Endodermal cell (in vitro differentiated cells): ENCODE measurements at regions not wholly inside any gene's neighbourhood (a gene's known extent, or its start where the extent isn't known, plus 50 kb on each side); places are given as distances from the start of the nearest gene placed in this dataset.

Experiments
- DNase-seq: peaks from one replicate; pipeline ENCODE4 v3.0.0-alpha.2; 2017
- H3K27ac ChIP-seq: 2 replicates; pipeline ENCODE4 v1.5.1; 2013; ENCODE audit warnings: mild to moderate bottlenecking, low read depth, low read length, moderate library complexity
- H3K27me3 ChIP-seq: 2 replicates; pipeline ENCODE4 v1.6.1; 2013; ENCODE audit warnings: mild to moderate bottlenecking, low read length, moderate library complexity; ENCODE audit not compliant: insufficient read depth, control insufficient read depth, poor library complexity, severe bottlenecking
- H3K36me3 ChIP-seq: 2 replicates; pipeline ENCODE4 v1.7.0; 2013; ENCODE audit warnings: mild to moderate bottlenecking, low read length, moderate library complexity; ENCODE audit not compliant: control insufficient read depth, insufficient read depth
- H3K4me1 ChIP-seq: one replicate; pipeline ENCODE4 v1.7.0; 2013; ENCODE audit warnings: low read length; ENCODE audit not compliant: control insufficient read depth, insufficient read depth
- H3K4me3 ChIP-seq: 2 replicates; pipeline ENCODE4 v1.5.1; 2013; ENCODE audit warnings: mild to moderate bottlenecking, low read length, moderate library complexity
- H3K9ac ChIP-seq: 2 replicates; pipeline ENCODE4 v1.6.1; 2013; ENCODE audit warnings: mild to moderate bottlenecking, low read length, moderate library complexity; ENCODE audit not compliant: poor library complexity, severe bottlenecking; ENCODE audit errors: extremely low read depth
- H3K9me3 ChIP-seq: 2 replicates; pipeline ENCODE4 v1.6.1; 2013; ENCODE audit warnings: mild to moderate bottlenecking, low read length, moderate library complexity; ENCODE audit not compliant: control insufficient read depth
- H3K27ac Mint-ChIP-seq: 2 replicates; pipeline ENCODE4 v1.8.0; 2020; ENCODE audit warnings: mixed read lengths
- H3K27me3 Mint-ChIP-seq: 2 replicates; pipeline ENCODE4 v1.8.0; 2021; ENCODE audit warnings: mild to moderate bottlenecking, mixed read lengths; ENCODE audit not compliant: insufficient read depth
- H3K36me3 Mint-ChIP-seq: 2 replicates; pipeline ENCODE4 v1.8.0; 2020; ENCODE audit warnings: low read depth, mixed read lengths
- H3K4me1 Mint-ChIP-seq: 2 replicates; pipeline ENCODE4 v1.8.0; 2020; ENCODE audit warnings: mixed read lengths
- H3K4me3 Mint-ChIP-seq: 2 replicates; pipeline ENCODE4 v1.8.0; 2020; ENCODE audit warnings: mild to moderate bottlenecking, moderate library complexity, mixed read lengths
- H3K9me3 Mint-ChIP-seq: 2 replicates; pipeline ENCODE4 v1.8.0; 2020; ENCODE audit warnings: mild to moderate bottlenecking, mixed read lengths
- WGBS, 2 experiments: methylation state at CpG; one replicate each; pipeline versions ENCODE4 v1.1.5 to v1.1.7; 2013; ENCODE audit warnings: missing lambda C conversion rate in 2 of 2, mixed read lengths in 1 of 2; ENCODE audit not compliant: insufficient coverage in 1 of 2, insufficient read length in 1 of 2; 5-methylcytosine and 5-hydroxymethylcytosine counted together
- TF ChIP-seq, protein P1 (sequence below): fragments of 200-600 bp; sonication (generic); conservative IDR thresholded peaks from 2 replicates; pipeline ENCODE4 v1.5.0; 2021; ENCODE audit warnings: antibody characterized with exemption, mild to moderate bottlenecking

DNA sequence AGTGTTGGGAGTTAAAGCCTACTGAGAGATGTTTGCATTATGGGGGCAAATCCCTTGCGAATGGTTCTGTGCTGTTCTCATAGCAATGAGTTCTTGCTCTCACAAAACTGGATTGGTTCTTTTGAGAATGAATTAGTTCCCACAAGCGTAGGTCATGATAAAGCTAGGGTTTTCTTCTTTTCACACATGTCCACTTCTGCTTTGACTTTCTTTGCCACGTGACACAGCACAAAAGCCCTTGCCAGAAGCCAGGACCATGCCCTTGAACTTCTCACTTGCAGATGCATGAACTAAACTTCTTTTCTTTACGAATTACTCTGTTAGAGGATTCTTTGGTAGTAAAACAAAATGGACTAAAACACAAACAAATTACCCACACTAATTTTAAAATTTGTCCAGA is 922.8 kb downstream of the EPHA7 start:
- Histone ChIP-seq H3K4me3 (no peak overlapping the region), H3K9ac (no peak overlapping the region), H3K27me3 (no peaks in the 10 kb centered on the region), H3K27ac (no peak overlapping the region), H3K4me1 (no peaks in the 10 kb centered on the region), H3K9me3 (no peaks in the 10 kb centered on the region), H3K36me3 (no peaks in the 10 kb centered on the region)
- TF ChIP-seq, protein P1, sequence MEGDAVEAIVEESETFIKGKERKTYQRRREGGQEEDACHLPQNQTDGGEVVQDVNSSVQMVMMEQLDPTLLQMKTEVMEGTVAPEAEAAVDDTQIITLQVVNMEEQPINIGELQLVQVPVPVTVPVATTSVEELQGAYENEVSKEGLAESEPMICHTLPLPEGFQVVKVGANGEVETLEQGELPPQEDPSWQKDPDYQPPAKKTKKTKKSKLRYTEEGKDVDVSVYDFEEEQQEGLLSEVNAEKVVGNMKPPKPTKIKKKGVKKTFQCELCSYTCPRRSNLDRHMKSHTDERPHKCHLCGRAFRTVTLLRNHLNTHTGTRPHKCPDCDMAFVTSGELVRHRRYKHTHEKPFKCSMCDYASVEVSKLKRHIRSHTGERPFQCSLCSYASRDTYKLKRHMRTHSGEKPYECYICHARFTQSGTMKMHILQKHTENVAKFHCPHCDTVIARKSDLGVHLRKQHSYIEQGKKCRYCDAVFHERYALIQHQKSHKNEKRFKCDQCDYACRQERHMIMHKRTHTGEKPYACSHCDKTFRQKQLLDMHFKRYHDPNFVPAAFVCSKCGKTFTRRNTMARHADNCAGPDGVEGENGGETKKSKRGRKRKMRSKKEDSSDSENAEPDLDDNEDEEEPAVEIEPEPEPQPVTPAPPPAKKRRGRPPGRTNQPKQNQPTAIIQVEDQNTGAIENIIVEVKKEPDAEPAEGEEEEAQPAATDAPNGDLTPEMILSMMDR = no peak
- WGBS, 2 experiments = 82 to 92% methylated on average over 3 of the region's 4 CpGs
- no peak overlapping the region for H3K27ac Mint-ChIP-seq
- DNase-seq = no peak
- H3K9me3 Mint-ChIP-seq = no peaks in the 10 kb centered on the region
- no peaks in the 10 kb centered on the region for H3K27me3 Mint-ChIP-seq
- no peak overlapping the region for H3K4me3 Mint-ChIP-seq
- H3K4me1 Mint-ChIP-seq = peaks cover 3% of the 10 kb centered on the region
- H3K36me3 Mint-ChIP-seq = no peaks in the 10 kb centered on the region

DNA sequence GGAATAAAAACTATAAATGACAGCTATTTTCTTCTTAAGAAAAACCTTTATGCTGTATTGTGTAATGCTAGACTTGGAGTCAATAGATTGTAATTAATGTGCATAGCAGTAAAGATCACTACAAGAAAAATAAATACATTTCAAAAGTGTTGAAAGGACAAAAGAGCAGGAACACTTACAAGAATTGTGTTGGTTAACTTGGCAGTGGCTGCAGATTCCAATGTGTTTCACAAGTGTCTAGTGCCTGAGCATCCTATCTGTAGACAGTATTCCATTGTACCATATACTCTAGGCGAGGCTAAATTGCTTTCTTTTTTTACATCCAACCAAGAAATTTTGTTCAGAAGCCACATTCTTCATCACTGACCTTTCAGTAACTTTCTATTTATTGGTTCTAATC is 924.1 kb downstream of the EPHA7 start:
- Histone ChIP-seq H3K9me3 (no peaks in the 10 kb centered on the region), H3K4me1 (no peaks in the 10 kb centered on the region), H3K9ac (no peak overlapping the region), H3K27me3 (no peaks in the 10 kb centered on the region), H3K4me3 (no peak overlapping the region), H3K27ac (no peak overlapping the region), H3K36me3 (no peaks in the 10 kb centered on the region)
- Mint-ChIP-seq H3K9me3 (no peaks in the 10 kb centered on the region), H3K4me1 (peaks cover 3% of the 10 kb centered on the region), H3K27me3 (no peaks in the 10 kb centered on the region), H3K36me3 (no peaks in the 10 kb centered on the region), H3K27ac (no peak overlapping the region), H3K4me3 (no peak overlapping the region)
- WGBS, 2 experiments = 91 to 100% methylated on average over 1 of the region's 1 CpG
- DNase-seq = no peak
- TF ChIP-seq, protein P1 = no peak

DNA sequence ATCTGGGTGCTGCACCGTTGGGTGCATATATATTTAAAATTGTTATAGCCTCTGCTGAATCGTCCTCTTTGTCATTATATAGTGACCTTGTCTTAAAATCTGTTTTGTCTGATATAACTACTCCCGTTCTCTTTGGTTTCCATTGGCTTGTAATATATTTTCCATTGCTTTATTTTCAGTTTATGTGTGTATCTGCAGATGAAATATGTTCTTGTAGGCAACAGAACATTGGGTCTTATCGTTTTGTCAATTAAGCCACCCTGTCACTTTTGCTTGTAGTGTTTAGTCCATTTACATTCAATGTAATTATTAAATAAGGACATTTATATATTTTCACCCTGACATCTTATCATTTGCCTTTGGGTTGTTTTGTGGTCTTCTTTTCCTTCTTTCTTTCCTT is 933.9 kb downstream of the EPHA7 start:
- Histone ChIP-seq H3K4me3 (no peak overlapping the region), H3K9me3 (no peaks in the 10 kb centered on the region), H3K36me3 (no peaks in the 10 kb centered on the region), H3K9ac (no peak overlapping the region), H3K27ac (no peak overlapping the region), H3K4me1 (no peaks in the 10 kb centered on the region), H3K27me3 (no peaks in the 10 kb centered on the region)
- no peak for DNase-seq
- Mint-ChIP-seq H3K27me3 (no peaks in the 10 kb centered on the region), H3K27ac (no peak overlapping the region), H3K9me3 (no peaks in the 10 kb centered on the region), H3K36me3 (no peaks in the 10 kb centered on the region), H3K4me1 (no peaks in the 10 kb centered on the region), H3K4me3 (no peak overlapping the region)
- TF ChIP-seq, protein P1 = no peak
- WGBS, 2 experiments = 92 to 100% methylated on average over 2 to 4 of the region's 4 CpGs
